NCI-H1694 (cell line): ENCODE measurements at regions not wholly inside any gene's neighbourhood (a gene's known extent, or its start where the extent isn't known, plus 50 kb on each side); places are given as distances from the start of the nearest gene placed in this dataset.
"Not testable (repeated sequence)": the region's sequence is repeated elsewhere in the genome, so short reads cannot be mapped to it uniquely, and the experiment has no call there.

Experiments
- DNase-seq: peaks from one replicate; lab custom pipeline; 2025; lab: John Stamatoyannopoulos, UW

GRCh38 chr6:10180138-10181074 lies 234.5 kb downstream of the TFAP2A start:
- no peak for DNase-seq

DNA sequence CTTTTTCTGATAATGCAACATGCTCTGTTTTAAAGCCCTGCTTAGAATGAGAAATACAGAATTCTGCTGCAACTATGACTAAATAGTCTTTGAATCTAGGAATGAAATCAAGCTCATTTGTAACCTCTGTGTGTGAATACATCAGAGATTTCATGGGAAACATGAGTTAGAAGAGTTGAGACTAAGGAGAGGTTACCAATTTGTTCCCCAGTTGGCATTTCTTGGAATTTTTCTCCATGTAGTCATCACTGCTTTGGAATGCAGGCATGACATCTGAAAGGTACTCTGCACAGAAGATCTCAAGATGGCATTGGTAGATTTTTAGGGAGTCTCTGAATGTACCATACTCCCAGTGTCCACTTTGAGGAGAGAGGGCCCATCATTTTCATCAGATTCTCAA lies 237.2 kb downstream of the TFAP2A start:
- DNase-seq, result no peak

DNA sequence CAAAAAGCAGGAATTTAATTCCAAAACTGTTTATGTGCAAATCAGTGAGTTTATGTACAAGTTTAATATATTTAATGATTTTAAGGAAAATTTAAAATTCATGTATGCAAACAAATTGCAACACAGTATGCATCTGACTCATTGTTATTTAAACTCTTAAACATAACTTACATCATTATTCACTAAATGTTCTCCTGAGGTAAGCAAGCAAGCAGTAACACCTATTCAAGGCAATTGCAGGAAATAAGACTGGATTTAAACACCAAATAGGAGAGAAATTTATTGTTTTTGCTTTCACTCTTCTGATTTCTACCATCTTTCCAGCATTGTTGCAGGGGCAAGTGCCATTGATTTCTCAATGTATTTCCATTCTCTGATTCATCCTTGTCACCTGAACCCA lies 239.5 kb downstream of the TFAP2A start:
- no peak for DNase-seq

DNA sequence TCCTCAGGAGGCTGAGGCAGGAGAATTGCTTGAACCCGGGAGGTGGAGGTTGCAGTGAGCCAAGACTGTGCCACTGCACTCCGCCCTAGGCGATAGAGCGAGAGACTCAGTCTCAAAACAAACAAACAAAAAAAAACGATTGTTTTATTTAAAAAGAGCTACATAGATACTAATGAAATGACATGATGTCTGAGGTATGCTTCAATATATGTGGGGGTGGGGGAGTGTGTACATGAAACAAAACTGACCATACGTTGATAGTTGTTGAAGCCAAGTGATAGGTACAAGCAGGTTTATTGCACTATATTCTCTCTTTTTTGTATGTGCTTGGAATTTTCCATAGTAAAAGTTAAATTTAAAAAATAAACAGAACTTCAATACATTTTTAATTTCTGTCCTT lies 240.1 kb downstream of the TFAP2A start:
- DNase-seq, result no peak

DNA sequence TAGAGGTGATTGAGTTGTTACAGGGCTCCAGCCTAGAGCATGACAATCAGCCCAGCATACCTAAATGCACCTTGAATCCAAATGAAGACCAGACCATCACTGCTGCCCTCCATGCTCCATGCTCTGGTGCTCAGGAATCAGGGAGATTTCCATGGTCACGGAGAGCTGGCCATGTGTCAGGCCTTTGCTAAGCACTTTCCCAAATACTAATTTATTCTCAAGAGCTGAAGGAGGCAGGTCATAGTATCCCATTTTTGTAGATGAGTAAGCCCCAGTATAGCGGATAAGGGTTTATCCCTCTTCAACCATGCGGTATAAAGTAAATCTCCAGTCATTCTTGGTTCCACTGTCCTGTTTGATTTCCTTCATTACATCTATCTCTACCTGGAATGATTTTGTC lies 240.8 kb downstream of the TFAP2A start:
- DNase-seq, result no peak

DNA sequence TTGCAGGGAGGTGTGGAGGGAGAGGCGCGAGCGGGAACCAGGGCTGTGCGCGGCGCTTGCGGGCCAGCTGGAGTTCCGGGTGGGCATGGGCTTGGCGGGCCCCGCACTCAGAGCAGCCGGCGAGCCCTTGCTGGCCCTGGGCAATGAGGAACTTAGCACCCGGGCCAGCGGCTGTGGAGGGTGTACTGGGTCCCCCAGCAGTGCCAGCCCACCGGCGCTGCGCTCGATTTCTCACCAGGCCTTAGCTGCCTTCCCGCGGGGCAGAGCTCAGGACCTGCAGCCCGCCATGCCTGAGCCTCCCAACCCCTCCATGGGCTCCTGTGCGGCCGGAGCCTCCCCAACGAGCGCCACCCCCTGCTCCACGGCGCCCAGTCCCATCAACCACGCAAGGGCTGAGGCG lies 243.2 kb downstream of the TFAP2A start:
- DNase-seq, result not testable (repeated sequence)

GRCh38 chr6:10170816-10171215 lies 244.1 kb downstream of the TFAP2A start:
- no peak for DNase-seq

DNA sequence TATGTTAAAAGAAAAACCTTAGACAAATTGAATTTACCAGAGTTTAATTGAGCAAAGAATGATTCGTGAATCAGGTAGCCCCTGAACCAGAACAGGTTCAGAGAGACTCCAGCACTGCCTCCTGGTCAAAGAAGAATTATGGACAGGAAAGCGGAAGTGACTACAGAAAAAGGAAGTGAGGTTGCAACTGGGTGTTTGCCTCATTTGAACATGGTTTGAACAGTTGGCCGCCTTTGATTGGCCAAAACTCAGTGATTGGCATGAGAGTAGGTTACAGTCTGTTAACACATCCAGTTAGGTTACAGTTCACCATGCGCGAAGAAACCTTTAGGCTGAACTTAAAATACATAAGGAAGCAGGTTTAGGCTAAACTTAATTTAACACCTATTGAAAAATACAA lies 248.8 kb downstream of the TFAP2A start:
- DNase-seq, result no peak

DNA sequence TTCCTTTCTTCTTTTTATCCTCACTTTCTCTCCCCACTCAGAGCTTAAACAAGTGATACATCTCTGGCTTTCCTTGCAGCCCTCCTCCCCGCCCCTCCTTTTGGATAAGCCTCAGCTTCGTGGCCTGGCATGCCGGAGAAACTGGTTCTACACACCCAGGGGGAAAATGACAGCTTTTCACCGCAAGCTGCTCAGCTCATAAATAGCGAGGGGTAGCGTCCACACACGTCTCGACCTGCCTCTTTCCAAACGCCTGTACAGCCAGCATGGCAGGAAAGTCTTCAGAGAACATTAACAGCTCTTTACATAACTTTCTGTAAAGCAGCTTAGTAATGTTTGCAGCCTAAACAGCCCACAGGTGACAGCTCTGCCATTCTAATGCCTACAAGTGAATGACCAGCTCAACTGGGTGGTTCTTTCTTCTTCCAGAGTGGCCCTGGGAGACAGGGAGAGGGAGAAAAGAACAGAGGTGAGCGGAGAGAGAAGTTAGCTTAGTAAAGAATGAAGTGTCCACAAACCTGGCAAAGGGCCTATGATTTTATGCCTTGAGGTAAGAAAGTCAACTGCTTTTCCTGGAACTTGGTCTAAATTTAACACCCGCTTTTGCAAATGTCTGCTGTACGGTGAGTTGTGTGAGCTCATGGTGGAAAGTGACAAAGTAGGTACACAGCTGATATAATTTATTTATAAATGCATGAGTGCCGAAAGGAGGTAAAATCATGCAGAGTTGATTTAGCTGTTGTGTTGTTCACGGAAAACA lies 251.5 kb downstream of the TFAP2A start:
- DNase-seq, result no peak

DNA sequence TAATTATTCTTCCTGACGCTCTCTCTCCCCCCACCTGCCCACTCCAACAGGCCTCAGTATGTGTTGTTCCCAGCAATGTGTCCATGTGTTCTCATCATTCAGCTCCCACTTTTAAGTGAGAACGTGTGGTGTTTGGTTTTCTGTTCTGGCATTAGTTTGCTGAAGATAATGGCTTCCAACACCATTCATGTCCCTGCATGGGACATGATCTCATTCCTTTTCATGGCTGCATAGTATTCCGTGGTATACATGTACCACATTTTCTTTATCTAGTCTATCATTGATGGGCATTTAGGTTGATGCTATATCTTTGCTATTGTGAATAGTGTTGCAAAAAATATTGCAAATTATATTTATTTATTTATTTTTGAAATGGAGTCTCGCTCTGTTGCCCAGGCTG lies 258.0 kb downstream of the TFAP2A start:
- DNase-seq, result no peak

DNA sequence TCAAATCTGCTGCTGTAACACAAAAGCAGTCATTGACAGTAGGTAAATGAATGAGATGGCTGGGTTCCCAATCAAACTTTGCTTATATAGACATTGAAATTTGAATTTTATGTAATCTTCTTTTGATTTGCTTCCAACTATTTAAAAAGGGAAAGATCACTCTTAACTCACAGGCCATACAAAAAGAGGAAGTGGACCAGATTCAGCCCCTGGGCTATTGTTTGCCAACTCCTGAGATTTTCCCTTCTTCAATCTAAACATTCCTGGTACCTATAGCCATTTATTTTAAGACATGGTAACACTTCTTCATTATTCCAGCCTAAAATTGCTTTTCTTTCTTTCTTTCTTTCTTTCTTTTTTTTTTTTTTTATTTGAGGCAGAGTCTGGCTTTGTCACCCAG lies 260.6 kb downstream of the TFAP2A start:
- DNase-seq, result no peak

DNA sequence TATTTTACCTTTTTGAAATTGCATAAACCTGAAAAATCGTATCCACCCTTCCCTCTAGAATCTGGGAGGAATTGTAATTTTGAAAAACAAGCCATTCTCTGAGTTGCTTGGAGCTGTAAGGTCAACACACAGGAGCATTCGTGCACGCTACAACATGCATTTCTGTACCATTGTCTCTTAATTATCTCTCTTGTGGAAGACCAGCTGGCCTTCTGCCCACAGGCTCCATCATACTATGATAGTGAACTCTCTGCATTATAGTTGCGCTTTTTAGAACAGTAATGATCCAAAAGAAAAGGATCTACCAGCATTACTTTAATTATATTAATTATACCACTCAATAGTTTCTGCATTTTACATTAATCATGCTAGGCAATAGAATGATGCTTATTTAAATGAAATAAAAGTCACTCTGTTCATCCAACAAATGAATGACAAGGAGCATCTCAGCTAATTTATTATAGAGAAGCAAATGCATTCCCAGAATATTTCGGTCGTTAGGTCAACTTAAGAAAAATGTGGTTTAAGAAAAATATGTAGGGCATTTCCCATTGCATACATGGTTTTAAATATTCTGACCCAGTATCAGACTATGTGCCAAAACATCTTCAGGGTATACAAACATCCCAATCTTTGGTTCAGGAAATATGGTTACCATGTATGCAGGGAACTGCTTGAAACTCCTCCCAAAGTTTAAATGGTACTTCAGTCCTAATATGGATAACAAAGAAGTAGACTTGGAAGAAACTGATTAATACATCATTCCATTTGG lies 263.5 kb downstream of the TFAP2A start:
- DNase-seq, result no peak

DNA sequence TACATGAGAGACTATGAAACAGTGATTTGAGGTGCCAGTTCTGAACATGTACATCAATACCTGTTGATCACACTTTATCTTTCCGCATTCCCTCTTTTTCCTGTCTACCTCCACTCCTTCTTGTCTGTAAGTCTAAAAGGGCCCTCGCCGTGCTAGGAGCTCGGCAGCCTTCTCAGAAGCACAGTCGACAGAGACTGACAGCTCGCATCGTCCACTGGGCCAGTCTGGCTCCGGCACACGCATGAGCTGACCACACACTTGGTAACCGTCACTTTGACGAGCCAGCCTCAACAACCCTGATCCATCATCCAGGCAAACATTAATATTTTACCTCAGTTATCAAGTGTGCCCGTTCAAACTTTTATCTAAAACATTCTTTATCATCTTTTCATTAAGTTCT lies 265.3 kb downstream of the TFAP2A start:
- DNase-seq, result no peak

DNA sequence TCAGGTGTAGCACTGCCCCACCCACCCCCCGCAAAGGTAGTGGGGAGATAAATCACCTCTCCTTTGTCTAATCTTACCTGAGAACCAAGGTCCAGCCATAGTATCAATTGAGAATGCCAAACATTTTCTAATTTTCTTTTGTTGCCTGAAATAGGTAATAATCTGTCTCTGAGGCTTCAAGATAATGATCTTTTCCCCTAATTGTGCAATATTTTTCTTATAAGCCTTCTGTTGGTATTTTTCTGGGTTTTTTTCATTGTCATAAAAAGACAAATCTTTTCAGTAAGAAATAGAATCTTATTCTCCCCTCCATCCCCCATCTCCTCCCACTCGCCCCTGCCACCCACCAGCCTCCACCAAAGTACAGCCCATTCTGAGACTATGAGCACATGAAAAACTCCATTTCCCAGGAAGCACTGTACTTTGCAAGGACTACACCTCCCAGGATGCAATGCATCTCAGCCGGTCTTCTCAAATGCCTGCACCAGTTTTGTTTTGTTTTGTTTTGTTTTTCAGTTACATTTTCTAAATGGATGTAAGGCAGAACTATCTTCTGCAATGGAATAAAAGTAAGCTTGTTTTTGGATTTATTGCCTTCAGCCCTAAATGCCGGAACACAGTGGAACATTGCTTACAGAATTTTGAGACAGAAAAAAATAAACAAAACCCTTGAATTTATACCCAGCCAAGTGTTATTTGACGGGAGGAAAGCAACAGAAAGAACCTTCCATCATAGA lies 268.0 kb downstream of the TFAP2A start:
- DNase-seq, result peak; percentile 10

- DNase-seq, result no peak
Measured at GRCh38 chr6:10144772-10145171, 270.1 kb downstream of the TFAP2A start.

DNA sequence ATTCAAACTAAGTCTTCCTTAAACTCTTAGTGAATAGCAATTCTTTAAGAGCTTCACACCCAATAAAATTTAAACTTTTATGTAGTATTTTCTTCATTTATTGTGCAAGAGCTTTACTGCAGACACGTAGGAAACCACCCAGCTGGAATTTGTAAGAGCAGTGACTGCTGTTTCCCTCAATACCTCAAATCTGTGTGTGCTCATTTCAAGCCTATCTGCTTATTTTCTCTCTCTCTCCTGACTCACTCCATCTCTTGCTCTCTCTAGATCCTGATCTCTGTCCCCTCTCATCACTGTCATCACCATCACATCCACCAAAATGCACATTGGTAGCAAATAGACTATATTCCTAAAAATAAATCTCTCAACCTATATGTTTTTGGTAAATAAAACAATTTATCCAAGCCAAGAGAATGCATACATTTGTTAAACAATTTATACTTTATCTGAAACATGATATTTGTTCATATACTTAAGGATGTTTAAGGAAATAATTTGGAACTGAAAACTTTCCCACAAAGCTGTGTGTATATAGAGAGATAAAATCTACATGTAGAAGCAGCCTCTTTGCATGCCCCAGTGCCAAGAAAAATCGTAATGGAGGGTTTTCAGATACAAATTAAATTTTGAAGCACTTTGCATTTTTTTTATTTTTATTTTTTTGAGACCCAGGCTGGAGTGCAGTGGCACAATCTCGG lies 273.0 kb downstream of the TFAP2A start:
- no peak for DNase-seq

DNA sequence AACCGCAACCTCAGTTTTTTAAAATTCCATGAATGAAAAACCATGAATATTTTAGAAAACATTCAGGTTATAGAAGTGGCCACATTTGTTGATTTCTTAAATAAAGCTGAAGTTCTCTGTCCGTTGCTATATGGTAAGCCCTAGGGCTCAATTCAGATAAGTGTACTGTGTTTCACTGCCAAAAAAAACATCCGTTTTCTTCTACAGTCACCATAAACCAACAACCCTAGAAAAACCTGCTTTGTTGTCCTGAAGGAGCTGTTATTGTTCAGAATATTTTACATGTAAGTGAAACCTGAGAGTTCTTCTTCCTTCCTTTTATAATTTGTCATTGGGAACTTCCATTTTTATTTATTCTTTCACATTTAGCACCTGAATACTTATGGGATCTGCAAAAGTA lies 274.1 kb downstream of the TFAP2A start:
- DNase-seq, result no peak

- no peak for DNase-seq
Measured at GRCh38 chr6:10140136-10140535, 274.7 kb downstream of the TFAP2A start.

DNA sequence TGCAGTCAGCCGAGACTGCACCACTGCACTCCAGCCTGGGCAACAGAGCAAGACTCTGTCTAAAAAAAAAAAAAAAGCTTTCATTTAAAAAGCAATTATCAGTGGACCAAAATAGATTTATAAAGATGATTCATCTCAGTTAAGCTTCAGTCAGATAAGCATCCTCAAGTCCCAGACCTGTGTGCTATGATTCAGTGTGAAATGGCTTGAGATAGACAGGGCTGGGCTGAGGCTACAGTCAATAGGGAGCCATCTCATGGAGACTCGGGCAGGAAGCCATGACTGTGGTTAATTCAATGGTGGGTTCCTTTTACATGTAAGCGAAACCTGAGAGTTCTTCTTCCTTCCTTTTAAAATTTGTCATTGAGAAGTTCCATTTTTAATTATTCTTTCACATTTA lies 276.0 kb downstream of the TFAP2A start:
- no peak for DNase-seq

- DNase-seq, result no peak
Measured at GRCh38 chr6:10136636-10137035, 278.2 kb downstream of the TFAP2A start.

GRCh38 chr6:10134185-10134584 lies 280.7 kb downstream of the TFAP2A start:
- DNase-seq, result not testable (repeated sequence)
